ENCODE measurements at regions not wholly inside any gene's neighbourhood (a gene's known extent, or its start where the extent isn't known, plus 50 kb on each side); places are given as distances from the start of the nearest gene placed in this dataset.

GRCh38 chr17:65320820-65321219, 183.7 kb downstream of the RGS9 start:
- TF ChIP-seq POLR2AphosphoS5 (IDR thresholded peaks at IDR 0.05; ENCODE audit: low read depth, low read length) (no peak), POLR2A (IDR thresholded peaks at IDR 0.05; ENCODE audit: low read depth, low read length) (no peak), TAF1 (IDR thresholded peaks at IDR 0.05; ENCODE audit: low read depth, low read length) (no peak), PAX5 (IDR thresholded peaks at IDR 0.05; ENCODE audit: insufficient read depth, low read length, severe bottlenecking) (no peak)

All from GM12891 (cell line).